ENCODE measurements at regions not wholly inside any gene's neighbourhood (a gene's known extent, or its start where the extent isn't known, plus 50 kb on each side); places are given as distances from the start of the nearest gene placed in this dataset.

DNA sequence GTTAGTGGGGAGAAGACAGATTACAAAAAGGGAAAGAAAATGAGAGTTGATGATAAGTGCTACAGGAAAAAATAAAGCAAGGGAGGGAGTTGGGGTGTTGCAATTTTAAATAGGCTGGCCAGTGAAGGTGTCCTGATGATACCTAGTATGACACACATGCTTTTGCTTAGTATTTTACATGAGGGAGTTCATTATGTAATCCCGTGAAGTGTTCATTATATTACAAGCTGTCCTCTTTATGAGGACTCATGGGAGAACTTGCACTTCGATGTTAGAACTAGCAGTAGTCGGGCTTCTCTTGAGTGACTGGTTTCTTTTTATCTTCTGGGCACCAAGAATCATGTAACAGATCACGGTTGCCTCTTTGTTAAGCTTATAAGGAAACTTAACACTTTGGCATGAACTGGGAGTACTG lies 102.3 kb upstream of the MTPN start:
- H3K9me2 ChIP-seq (replicated peaks; ENCODE audit: low read length), result no peaks in the 10 kb centered on the region
- H4K20me1 ChIP-seq (ENCODE audit: low read length), result no peaks in the 10 kb centered on the region
- ChIA-PET POLR2A (ENCODE audit: unreplicated experiment) (no interaction called here), CTCF (no interaction called here)
- peaks cover 9% of the 10 kb centered on the region for H3K27me3 ChIP-seq (ENCODE audit: low read length)
- H3K27ac ChIP-seq (ENCODE audit: low read length), result no peak overlapping the region
- BruUV-seq (replicated peaks), result no TSS peak
- TF ChIP-seq EZH2 (IDR thresholded peaks at IDR 0.05; ENCODE audit: low read length, unreplicated experiment) (no peak), EZH2phosphoT487 (IDR thresholded peaks at IDR 0.05; ENCODE audit: borderline replicate concordance, low read length) (no peak)
- TF ChIP-seq, protein P1, sequence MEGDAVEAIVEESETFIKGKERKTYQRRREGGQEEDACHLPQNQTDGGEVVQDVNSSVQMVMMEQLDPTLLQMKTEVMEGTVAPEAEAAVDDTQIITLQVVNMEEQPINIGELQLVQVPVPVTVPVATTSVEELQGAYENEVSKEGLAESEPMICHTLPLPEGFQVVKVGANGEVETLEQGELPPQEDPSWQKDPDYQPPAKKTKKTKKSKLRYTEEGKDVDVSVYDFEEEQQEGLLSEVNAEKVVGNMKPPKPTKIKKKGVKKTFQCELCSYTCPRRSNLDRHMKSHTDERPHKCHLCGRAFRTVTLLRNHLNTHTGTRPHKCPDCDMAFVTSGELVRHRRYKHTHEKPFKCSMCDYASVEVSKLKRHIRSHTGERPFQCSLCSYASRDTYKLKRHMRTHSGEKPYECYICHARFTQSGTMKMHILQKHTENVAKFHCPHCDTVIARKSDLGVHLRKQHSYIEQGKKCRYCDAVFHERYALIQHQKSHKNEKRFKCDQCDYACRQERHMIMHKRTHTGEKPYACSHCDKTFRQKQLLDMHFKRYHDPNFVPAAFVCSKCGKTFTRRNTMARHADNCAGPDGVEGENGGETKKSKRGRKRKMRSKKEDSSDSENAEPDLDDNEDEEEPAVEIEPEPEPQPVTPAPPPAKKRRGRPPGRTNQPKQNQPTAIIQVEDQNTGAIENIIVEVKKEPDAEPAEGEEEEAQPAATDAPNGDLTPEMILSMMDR (conservative IDR thresholded peaks at IDR 0.05; ENCODE audit: low read depth, low read length), result no peak
- no peaks in the 10 kb centered on the region for H3K36me3 ChIP-seq (ENCODE audit: low read depth, low read length)
- no peaks in the 10 kb centered on the region for H3K9me3 ChIP-seq (ENCODE audit: low read length)
- no peaks in the 10 kb centered on the region for H3K79me2 ChIP-seq (ENCODE audit: low read length)
- H3K9ac ChIP-seq (ENCODE audit: low read length), result no peak overlapping the region
- no peak overlapping the region for H3K4me3 ChIP-seq (ENCODE audit: low read length)
- ATAC-seq (no peak), DNase-seq (no peak)
- H2AFZ ChIP-seq (ENCODE audit: low read length), result no peak overlapping the region
- intact Hi-C loops (cut with micrococcal nuclease), result no loop called here
- no peak overlapping the region for H3K4me2 ChIP-seq (ENCODE audit: low read length)
- H3K4me1 ChIP-seq (ENCODE audit: insufficient read depth, low read length), result 0 out of 2 replicates have a peak, but pooled peaks cover 5% of the 10 kb centered on the region
- H3F3A ChIP-seq (ENCODE audit: low read length, unreplicated experiment), result no peaks in the 10 kb centered on the region

DNA sequence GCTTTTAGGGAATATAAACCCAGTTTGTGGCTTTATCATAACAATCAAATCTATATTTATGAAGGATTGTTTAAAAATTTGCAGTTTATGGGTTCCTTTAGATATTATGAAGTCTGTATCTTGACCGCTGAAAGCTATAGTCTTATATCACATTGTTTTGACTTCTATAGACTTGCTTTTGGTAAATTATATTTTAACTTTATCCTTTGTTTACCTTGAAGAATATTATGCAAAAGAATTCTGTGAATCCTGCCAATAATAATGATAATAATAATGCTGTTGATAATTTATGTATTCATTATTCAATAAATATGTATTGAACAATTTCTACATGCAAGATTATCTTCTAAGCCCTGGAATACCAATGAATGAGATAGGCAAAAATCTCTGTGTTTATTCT lies 101.9 kb upstream of the MTPN start:
- ATAC-seq (no peak), DNase-seq (no peak)
- no TSS peak for BruUV-seq (replicated peaks)
- H3K36me3 ChIP-seq (ENCODE audit: low read depth, low read length), result no peaks in the 10 kb centered on the region
- no peak for TF ChIP-seq EZH2 (IDR thresholded peaks at IDR 0.05; ENCODE audit: low read length, unreplicated experiment)
- no peak for TF ChIP-seq EZH2phosphoT487 (IDR thresholded peaks at IDR 0.05; ENCODE audit: borderline replicate concordance, low read length)
- TF ChIP-seq, protein P1 (conservative IDR thresholded peaks at IDR 0.05; ENCODE audit: low read depth, low read length), result no peak
- H3K79me2 ChIP-seq (ENCODE audit: low read length), result no peaks in the 10 kb centered on the region
- H3K4me2 ChIP-seq (ENCODE audit: low read length), result no peak overlapping the region
- H3F3A ChIP-seq (ENCODE audit: low read length, unreplicated experiment), result no peaks in the 10 kb centered on the region
- no peaks in the 10 kb centered on the region for H4K20me1 ChIP-seq (ENCODE audit: low read length)
- H3K27me3 ChIP-seq (ENCODE audit: low read length), result peaks cover 5% of the 10 kb centered on the region; the same call in 1 of the 2 replicates
- H3K4me1 ChIP-seq (ENCODE audit: insufficient read depth, low read length), result 0 out of 2 replicates have a peak, but pooled peaks cover 5% of the 10 kb centered on the region
- H3K4me3 ChIP-seq (ENCODE audit: low read length), result no peak overlapping the region
- intact Hi-C loops (cut with micrococcal nuclease), result no loop called here
- POLR2A ChIA-PET (ENCODE audit: unreplicated experiment), result no interaction called here
- H3K9me3 ChIP-seq (ENCODE audit: low read length), result no peaks in the 10 kb centered on the region
- H3K9me2 ChIP-seq (replicated peaks; ENCODE audit: low read length), result no peaks in the 10 kb centered on the region
- no peak overlapping the region for H2AFZ ChIP-seq (ENCODE audit: low read length)
- H3K9ac ChIP-seq (ENCODE audit: low read length), result no peak overlapping the region
- H3K27ac ChIP-seq (ENCODE audit: low read length), result no peak overlapping the region
- CTCF ChIA-PET, result no interaction called here

DNA sequence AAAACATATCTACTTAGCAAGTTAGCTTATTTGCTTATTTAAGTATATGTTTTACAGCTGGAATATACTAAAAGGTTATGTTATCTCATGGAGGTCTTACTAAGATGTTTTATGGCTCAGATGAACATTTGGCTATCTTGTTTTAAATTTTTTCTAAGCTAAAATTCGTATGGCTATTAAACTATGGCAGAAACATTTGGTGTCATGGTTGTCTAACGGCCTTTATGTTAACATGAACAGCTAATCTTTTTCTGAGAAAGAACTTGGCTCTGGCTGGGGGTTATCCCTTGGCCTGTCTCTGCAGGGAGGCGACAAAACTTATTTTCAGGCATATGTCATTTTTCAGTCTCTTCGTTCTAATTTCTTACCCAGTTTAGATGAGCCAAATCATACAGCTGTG lies 101.5 kb upstream of the MTPN start:
- no peak overlapping the region for H3K4me3 ChIP-seq (ENCODE audit: low read length)
- H3K27ac ChIP-seq (ENCODE audit: low read length), result no peak overlapping the region
- TF ChIP-seq EZH2phosphoT487 (IDR thresholded peaks at IDR 0.05; ENCODE audit: borderline replicate concordance, low read length), result no peak
- no peak for TF ChIP-seq EZH2 (IDR thresholded peaks at IDR 0.05; ENCODE audit: low read length, unreplicated experiment)
- TF ChIP-seq, protein P1 (conservative IDR thresholded peaks at IDR 0.05; ENCODE audit: low read depth, low read length), result no peak
- no peaks in the 10 kb centered on the region for H3K79me2 ChIP-seq (ENCODE audit: low read length)
- ATAC-seq (no peak), DNase-seq (no peak)
- BruUV-seq (replicated peaks), result no TSS peak
- no peak overlapping the region for H3K4me2 ChIP-seq (ENCODE audit: low read length)
- peaks cover 3% of the 10 kb centered on the region; the same call in 1 of the 2 replicates for H3K27me3 ChIP-seq (ENCODE audit: low read length)
- ChIA-PET CTCF (no interaction called here), POLR2A (ENCODE audit: unreplicated experiment) (no interaction called here)
- H3K4me1 ChIP-seq (ENCODE audit: insufficient read depth, low read length), result 0 out of 2 replicates have a peak, but pooled peaks cover 5% of the 10 kb centered on the region
- intact Hi-C loops (cut with micrococcal nuclease), result no loop called here
- H3F3A ChIP-seq (ENCODE audit: low read length, unreplicated experiment), result no peaks in the 10 kb centered on the region
- H3K9me2 ChIP-seq (replicated peaks; ENCODE audit: low read length), result no peaks in the 10 kb centered on the region
- H3K36me3 ChIP-seq (ENCODE audit: low read depth, low read length), result no peaks in the 10 kb centered on the region
- H3K9ac ChIP-seq (ENCODE audit: low read length), result no peak overlapping the region
- no peak overlapping the region for H2AFZ ChIP-seq (ENCODE audit: low read length)
- H3K9me3 ChIP-seq (ENCODE audit: low read length), result no peaks in the 10 kb centered on the region
- no peaks in the 10 kb centered on the region for H4K20me1 ChIP-seq (ENCODE audit: low read length)
